HG03159 (cell line): ENCODE measurements at regions not wholly inside any gene's neighbourhood (a gene's known extent, or its start where the extent isn't known, plus 50 kb on each side); places are given as distances from the start of the nearest gene placed in this dataset.

Experiments used
- ATAC-seq: cut with Tn5 transposase; IDR thresholded peaks from one replicate; pipeline ENCODE4 v1.9.1; 2021; ENCODE audit warnings: mild to moderate bottlenecking, moderate library complexity; ENCODE audit not compliant: unreplicated experiment

DNA sequence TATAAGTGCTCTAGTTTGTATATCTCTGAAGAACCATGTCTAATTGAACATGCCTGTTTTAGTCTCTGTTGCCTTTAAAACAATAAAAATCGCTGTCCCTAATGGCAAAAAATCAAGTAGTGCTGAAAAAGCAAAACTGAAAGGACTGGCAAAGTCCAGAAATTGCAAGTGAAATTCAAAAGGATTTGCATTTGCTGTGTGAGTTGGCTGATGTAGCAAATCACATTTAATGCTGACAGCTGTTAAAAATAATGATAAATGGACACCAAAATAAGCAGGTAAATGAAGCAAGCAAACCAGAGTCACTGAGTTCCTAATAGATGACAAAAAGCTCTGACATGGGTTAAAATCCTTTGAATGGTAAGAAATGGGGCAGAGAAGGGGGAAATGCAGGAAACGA lies 874.1 kb downstream of the GRM8 start:
- ATAC-seq = peak; percentile 79

DNA sequence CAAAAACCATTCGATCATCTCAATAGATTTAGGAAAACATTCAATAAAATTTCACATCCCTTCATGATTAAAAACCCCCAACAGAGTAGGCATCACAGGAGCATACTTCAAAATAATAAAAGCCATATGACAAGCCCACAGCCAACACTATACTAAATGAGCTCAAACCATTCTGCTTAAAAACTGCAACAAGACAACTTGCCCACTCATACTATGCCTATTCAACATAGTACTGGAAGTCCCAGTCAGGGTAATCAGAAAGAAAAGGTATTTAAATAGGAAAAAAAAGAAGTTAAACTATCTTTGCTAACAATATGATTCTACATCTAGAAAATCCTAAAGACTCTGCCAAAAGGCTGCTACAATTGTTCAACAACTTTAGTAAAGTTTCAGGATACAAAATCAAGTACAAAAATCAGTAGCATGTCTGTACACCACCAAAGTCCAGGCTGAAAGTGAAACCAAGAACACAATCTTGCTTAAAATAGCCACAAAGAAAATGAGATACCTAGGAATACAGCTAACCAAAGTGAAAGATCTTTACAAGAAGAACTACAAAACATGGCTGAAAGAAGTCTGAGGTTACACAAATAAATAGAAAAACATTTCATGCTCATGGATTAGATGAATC lies 882.6 kb downstream of the GRM8 start:
- ATAC-seq = peak; percentile 77

DNA sequence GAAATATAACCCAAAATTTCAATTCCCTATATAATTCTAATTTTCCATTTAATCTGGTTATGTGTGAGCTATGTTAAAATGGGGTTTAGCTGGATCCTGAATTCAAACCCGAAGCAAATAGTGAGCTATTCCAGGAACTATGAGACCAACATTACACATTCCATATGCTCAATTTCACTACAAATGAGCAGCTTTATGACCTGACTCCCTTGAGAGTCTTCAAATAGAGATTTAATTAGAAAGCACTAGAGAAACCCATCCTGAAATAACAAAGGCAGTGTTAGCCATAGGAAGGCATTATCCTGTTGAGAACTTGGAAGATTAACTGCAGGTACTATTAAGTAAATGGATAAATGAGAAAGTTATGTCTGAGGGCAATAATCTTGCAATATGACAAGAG lies 890.0 kb downstream of the GRM8 start:
- no peak for ATAC-seq

DNA sequence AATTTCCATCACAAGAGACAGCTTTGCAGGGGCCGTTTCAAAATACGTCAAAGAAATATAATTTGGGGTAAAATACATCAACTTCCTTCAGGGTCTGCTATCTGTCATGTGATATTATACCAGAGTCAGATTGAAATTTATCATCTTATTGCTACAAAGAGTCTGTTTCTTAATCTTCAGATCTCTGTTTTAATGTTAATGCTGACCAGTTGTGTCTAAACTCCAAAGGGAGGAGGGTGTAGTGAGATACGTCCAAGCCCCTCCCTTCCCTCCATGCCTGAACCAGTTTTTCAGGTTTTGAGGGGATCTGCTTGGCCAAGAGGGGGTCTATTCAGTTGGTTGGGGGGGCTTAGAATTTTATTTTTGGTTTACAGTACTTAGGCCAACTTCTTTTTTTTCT lies 891.6 kb downstream of the GRM8 start:
- no peak for ATAC-seq

DNA sequence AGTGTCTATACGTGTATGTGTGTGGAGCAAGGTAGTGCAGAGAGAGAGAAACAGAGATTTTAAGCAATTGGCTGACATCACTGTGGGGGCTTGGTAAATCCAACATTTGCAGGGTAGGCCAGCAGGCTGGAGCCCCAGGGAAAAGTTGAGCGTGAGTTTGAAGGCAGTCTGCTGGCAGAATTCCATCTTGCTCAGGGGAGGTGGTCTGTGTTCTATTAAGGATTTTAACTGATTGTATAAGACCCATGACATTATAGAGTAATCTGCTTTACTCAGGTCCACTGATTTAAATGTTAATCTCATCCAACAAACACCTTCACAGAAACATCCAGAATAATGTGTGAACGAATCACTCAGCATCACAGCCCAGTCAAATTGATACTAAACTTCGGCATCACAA lies 912.9 kb downstream of the GRM8 start:
- ATAC-seq = no peak

DNA sequence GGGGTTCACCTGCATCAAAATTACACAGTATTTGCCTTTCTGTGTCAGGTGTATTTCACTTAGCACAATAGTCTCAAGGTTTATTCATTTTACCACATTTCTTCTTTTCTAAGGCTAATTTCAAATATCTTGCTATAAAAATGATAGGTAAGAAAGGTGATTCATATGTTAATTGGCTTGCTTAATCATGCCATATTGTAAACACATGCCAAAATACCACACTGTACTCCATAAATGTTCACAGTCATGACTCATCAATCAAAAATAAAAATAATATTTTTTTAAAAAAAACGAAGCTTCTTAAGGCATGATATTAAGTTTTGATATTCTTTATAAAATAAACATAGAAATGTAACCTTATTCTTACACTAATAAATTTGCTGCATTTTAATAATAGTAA lies 947.1 kb downstream of the GRM8 start:
- no peak for ATAC-seq

DNA sequence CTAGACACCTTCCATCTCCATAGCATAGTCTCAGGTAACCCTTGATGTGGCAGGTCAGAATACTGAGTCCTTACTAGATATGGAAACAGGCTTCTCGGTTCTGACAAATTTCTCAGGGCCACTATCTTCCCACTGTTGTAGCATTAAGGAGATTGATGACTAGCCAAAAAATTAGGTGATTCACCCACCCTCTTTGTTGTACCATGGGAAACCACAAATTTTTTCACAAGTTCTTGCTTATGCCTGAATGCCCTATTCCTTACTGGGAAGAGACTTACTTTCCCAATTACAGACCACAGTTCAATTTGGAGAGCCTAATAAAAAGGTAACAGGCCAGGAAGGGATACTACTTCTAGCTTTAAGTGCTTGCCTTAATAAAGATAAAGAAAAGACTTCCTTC lies 948.8 kb downstream of the GRM8 start:
- ATAC-seq = no peak

DNA sequence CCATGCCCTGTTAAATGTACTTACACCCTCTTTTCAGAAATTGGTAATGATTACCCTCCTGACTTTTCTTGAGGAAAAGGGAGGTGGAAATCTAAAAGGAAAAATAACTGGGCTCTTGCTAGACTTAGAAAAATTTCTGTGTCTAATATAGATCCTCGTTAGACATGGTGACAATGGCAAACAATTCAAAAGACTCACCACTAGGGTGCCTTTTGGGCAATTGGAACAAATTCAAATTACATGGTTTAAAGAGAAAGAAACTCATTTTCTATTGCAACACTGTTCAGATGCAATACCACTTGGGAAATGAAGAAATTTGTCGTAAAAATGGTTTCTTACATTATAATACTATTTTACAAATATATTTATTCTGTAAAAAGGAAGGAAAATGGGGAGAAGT lies 950.1 kb downstream of the GRM8 start:
- no peak for ATAC-seq

DNA sequence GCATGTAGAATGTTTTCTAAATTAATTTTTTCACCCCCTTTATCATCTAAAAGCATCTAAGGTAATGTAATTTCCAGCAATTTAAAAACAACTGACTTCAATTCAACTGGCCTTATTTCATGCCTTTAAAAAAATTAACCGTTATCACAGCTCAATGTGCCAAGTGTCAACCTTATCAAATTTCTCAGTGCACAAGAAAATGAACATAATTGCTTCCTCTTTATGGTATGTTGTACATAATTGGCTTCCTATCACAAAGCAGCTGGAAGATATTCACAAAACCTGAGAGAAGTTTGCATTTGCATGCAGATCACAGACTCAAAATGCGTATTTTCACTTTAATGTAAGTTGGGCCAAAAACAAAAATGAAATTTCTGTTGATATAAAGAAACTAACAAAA lies 966.4 kb downstream of the GRM8 start:
- ATAC-seq = no peak

DNA sequence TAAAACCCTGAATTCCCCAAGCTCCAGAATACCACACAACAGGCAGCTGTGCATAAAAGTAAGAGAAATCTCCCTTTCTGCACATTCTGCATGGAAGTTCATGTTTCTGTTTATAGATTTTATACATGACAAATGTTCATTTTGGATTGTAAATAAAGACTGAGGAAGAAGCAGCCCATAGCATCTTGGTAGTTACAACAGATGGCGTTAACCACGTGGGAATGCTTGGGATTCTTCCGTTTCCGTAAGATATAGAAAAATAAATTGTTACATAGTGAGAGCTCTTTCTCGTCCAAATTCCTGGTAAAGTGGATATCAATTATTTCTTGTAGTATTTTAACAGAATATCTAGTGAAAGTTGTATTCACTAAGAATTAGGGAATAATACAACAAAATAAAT lies 1016.5 kb downstream of the GRM8 start:
- ATAC-seq = no peak

DNA sequence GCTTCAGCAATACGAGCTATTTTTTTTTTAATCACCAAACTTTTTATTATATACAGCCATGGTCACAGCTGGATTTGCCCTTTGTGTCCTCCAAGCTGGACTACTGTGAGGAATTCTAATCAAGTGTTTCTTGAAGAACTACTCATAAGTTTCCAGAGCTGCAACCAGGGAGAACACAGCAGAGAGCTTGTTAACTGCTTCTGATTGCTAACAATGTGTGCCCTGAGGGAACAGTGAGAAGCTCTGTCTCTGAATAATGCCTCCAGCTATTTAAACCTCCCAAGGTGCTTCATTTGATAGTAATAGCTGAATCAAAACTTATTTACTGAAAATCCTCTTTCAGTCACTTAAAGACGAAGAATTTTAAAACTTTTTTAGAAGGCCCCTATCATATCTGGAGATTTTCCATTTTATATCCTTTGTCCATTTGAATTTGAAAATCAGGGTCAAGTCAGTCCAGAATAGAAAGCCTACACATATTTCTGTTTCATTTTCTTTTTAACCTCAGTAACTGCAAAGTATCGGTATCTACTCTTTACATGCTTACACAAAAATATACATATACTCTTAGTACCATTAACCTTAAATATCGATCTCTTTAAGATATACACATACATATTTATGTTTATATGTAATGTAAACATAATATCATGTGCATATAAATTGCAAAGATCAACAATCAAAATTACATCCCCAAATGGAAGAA lies 1024.2 kb downstream of the GRM8 start:
- no peak for ATAC-seq

DNA sequence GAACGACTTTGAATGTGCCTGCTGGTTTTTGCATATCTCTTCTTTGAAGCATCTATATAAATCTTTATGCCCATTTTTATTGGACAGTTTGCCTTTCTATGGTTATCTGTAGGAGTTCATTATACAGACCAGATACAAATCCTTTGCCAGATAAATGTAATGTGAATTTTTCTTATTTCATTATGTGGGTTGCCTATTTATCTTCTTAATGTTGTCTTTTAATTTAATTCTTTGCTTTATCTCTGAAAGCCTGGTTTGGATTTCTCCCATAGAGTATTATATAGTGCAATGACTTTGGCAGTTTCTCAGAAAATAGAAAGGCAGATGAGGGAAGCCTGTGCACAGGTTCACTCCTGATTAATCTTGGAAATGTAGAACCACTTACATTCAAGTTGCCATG lies 1025.1 kb downstream of the GRM8 start:
- no peak for ATAC-seq

DNA sequence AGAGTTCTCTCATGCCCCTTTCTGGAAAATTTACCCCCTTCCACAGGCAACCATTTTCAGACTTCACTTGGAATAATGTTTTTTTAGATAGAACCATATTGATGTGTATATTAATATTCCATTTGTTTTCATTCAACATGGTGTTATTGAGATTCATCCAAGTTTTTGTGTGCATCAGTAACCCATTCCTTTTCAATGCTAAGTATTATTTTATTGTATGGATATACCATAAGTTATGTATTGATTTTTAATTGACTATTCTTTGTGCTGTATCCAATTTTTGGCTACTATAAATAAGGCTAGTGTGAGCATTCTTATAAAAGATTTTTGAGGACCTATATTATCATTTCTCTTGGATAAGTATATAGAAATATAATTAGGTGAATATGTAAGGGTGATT lies 1025.7 kb downstream of the GRM8 start:
- ATAC-seq = no peak

DNA sequence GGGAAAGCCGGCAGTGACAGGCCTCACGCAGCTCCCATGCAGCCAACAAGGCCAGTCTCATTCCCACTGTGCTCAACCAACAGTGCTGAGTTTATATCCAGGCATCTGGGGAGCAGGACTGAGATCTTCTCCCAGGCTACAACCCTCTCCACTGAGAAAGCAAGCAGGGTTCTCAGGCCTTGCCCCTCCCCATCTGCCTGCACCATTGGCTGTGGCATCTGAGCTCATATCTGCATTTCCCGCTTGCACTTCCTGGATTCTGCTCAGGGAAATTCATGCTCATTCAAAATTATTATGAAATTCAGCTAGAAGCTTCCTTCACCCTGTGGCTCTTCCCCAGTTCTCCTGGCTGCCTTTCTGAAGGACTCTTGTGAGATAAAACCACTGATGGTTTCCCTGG lies 1029.0 kb downstream of the GRM8 start:
- ATAC-seq = no peak

DNA sequence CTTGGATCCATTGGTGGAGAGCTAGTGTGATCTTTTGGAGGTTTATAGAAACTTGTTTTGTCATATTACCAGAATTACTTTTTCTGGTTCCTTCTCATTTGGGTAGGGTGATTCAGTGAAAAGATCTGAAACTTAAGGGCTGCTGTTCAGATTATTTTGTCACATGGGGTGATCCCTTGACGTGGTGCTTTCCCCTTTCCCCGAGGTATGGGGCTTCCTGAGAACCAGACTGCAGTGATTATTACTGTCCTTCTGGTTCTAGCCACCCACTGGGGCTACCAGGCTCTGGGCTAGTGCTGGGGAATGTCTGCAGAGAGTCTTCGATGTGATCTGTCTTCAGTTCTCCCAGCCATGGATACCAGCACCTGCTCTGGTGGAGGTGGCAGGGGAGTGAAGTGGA lies 1030.0 kb downstream of the GRM8 start:
- no peak for ATAC-seq

DNA sequence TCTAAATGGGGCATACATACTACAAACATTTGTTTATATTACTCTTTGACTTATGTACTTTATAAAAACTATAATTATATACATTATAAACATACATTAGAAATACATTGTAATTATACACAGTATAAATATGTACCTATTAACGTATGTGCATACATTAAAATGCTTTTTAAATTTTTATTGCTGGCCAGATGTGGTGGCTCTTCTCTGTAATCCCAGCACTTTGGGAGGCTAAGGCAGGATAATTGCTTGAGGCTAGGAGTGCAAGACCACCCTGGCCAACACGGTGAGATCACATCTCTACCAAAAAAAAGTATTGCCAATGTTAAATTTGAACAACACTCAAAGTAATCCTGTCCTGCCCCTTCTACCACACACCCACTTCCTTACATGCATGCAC lies 1037.0 kb downstream of the GRM8 start:
- ATAC-seq = no peak

DNA sequence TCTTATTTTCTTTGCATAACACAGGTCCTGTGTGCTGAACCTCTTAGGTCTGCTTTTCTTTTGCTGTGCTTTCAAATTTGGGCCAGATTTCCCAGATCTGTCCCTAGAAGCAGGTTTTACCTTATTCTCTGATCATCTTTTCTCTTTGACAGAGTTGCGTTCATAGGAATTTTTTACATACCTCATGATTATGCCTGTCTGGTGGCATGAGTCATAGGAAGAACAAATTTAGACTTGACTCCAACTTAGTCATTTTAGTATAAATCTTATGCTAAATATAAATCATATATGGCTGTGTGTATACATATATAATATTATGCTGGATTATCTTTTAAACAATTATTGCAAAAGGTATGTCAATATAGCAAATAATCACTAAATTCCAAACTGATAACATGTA lies 1038.9 kb downstream of the GRM8 start:
- ATAC-seq = no peak

DNA sequence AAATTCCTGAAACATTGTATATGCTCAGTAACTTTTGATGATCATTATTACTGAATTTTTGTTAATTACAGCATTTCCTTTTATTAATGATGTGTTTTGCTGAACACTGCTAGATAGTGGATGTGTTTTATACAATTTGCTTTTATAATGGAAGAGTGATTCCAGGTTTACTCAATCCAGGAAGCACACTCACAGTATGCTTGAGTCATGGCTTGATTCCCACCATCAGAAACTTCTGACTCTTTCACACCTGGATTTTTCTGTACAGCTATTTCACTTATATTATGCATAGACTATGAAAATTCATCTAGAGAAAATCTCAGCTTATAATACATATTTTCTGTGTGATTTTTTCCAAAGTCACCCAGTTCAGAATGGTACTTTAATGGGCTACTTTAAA lies 1040.9 kb downstream of the GRM8 start:
- ATAC-seq = no peak

DNA sequence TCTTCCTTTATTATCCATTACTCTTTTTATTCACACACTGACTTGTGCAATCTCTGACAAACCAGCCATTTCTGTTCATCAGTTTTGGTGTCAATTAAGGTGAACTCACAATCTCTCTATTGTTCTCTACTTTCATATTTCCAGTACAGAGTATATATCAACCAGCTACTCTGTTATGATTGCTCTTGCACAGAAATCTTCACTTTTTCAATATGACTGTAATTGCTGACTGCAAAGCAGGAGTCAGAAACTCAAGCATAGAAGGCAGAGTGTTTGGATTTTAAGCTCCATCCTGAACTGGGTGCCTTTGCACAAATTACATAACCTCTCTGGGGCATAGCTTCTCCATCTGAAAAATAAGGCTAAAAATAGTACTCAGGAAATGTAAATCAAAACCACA lies 1042.0 kb downstream of the GRM8 start:
- no peak for ATAC-seq

DNA sequence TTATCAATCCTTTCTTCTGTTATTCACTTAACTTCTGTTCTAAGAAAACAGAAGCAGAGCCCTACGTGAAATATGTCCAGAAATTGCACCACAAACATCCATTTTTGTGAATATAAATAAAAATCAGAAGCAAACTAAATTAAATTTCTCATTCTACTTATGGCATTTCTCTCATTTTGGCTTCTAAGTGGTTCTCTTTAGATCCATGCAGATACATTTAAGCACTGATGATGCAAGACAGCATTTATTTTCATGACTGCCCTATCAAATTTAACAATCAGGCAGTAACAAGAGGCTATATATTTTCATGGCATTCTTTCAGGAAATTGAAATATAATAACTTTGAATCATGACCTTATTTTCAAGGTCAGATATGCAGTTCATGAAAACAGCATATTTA lies 1049.6 kb downstream of the GRM8 start:
- no peak for ATAC-seq

DNA sequence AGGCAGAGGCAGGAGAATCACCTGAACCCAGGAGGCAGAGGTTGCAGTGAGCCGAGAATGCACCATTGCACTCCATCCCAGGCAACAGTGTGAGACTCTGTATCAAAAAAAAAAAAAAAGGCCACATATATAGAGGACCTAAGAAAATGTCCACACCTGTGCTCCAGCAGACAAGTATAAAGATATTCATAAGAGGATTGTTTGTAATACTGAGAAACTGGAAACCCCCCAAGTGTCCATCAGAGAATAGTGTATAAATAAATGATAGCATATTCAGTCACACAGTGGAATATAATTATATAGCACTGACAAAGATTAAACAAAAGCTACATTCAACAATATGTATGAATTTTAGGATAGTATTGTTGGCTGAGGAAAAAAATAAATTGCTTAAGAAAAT lies 1050.6 kb downstream of the GRM8 start:
- ATAC-seq = no peak

DNA sequence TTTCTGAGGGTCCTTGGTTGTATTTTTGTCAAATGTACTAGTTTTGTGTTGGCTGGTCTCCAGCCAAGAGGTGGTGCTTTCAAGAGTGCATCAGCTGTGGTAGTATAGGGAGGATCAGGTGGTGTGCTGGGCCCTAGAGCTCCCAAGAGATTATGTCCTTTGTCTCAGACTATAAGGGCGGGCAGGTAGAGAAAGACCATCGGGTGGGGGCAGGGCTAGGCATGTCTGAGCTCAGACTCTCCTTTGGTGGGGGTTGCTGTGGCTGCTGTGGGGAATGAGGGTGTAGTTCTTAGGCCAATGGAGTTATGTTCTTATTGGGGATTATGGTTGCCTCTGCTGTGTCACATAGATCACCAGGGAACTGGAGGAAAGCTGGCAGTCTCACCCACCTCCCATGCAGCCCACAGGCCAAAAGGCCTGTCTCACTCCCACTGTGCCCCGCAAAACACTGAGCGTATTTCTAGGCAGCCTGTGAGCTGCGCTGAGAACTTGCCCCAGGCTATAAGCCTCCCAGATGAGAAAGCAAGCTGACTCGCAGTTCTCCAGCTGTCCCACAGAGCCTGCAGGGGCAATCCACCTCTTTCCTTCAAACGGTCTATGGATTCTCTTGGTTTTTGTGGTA lies 1066.7 kb downstream of the GRM8 start:
- ATAC-seq = no peak

DNA sequence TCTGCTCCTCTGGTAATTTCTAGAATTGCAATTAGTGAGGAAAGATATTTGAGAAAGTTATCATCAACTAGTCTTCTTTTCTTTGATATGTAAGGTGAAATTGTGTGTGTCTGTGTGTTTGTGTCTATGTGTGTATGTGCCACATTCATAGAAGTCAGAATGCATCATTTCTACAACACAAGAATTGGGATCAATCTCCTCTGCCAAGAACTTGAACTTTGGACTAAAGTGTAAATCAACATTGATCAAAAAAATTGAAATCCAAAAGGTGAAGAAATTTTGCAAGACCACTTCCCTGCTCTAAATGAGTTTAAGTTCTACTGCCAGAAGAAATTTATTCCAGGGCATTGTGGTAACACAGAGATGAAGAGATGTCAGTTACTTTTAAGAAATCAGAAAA lies 1072.8 kb downstream of the GRM8 start:
- ATAC-seq = no peak
